Gastrocnemius medialis (tissue), 4 donors: ENCODE measurements at regions not wholly inside any gene's neighbourhood (a gene's known extent, or its start where the extent isn't known, plus 50 kb on each side); places are given as distances from the start of the nearest gene placed in this dataset.

Source experiments
- ATAC-seq, 2 donors: fragments of 150-250 bp; one replicate each; pipeline ENCODE4 v1.9.1; 2016
- DNase-seq, 2 donors: peaks; one replicate each; pipeline ENCODE4 v3.0.0-alpha.2; 2019
- H3K27ac ChIP-seq, 4 donors: fragments of 200-600 bp; sonication (generic); 1 replicate in 1 of 4; 2 replicates in 3 of 4; pipeline ENCODE4 v1.5.1; 2016 to 2018; ENCODE audit warnings: mild to moderate bottlenecking in 2 of 4, moderate library complexity in 1 of 4
- H3K27me3 ChIP-seq, 3 donors: fragments of 200-600 bp; sonication (generic) in 2 of 3; 1 replicate in 1 of 3; 2 replicates in 2 of 3; pipeline versions ENCODE4 v1.5.1 to v1.6.0; 2016 to 2019; ENCODE audit warnings: mild to moderate bottlenecking in 1 of 3, moderate library complexity in 1 of 3
- H3K36me3 ChIP-seq, 2 donors: fragments of 200-600 bp; sonication (generic) in 1 of 2; one replicate each; pipeline ENCODE4 v1.5.1; 2017 to 2018
- H3K4me1 ChIP-seq, 2 donors: fragments of 200-600 bp; sonication (generic) in 1 of 2; one replicate each; pipeline ENCODE4 v1.5.1; 2016 to 2017; ENCODE audit warnings: mild to moderate bottlenecking in 2 of 2
- H3K4me3 ChIP-seq, 4 donors: fragments of 200-600 bp; sonication (generic) in 3 of 4; 1 replicate in 1 of 4; 2 replicates in 3 of 4; pipeline ENCODE4 v1.5.1; 2016 to 2019; ENCODE audit warnings: mild to moderate bottlenecking in 2 of 4
- H3K9me3 ChIP-seq, 3 donors: fragments of 200-600 bp; sonication (generic) in 2 of 3; 1 replicate in 1 of 3; 2 replicates in 2 of 3; pipeline ENCODE4 v1.5.1; 2016 to 2019
- POLR2A ChIP-seq, 2 donors: fragments of 450-650 bp; IDR thresholded peaks; one replicate each; pipeline ENCODE4 v1.6.1; 2017; ENCODE audit warnings: antibody characterized with exemption in 2 of 2, mild to moderate bottlenecking in 2 of 2, moderate library complexity in 2 of 2
- in situ Hi-C, 4 donors: fragments of 200-750 bp; cut with MboI; loops; one replicate each; pipeline versions ENCODE4 v1.15.0 to v1.8.0; 2017; ENCODE audit warnings: low sequenced_read_pairs in 4 of 4
- intact Hi-C: fragments of 100-400 bp; cut with DNase I; formaldehyde crosslinking; loops from one replicate; pipeline ENCODE4 v1.15.1; 2023; ENCODE audit warnings: low total_unique reads
- TF ChIP-seq, protein P1 (sequence below), 5 experiments: fragments of 450-650 bp in 3 of 5; fragments of 200-600 bp in 2 of 5; sonication (generic) in 2 of 5; IDR thresholded peaks in 4 of 5; conservative IDR thresholded peaks in 1 of 5; 1 replicate in 4 of 5; 2 replicates in 1 of 5; pipeline ENCODE4 v1.5.1; 2016 to 2019; ENCODE audit warnings: antibody characterized with exemption in 5 of 5, mild to moderate bottlenecking in 3 of 5, moderate library complexity in 3 of 5

DNA sequence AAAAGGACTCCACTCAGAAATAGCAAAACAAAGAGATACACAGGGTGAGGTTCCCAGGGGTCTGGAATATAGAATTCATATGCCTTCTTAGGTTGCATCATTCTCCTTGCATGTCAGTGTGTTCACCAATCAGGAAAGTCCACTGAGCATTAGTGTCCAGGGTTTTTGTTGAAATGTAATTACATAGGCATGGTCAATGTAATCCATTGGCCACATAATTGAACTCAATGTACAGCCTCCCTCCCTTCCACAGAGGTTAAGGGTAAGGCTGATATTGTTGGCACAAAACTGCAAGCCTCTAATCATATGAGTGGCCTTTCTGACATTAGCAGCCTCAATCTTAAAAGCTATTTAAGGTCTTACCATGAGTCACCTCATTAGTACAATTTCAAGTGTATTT lies 736.1 kb upstream of the VSTM2A start:
- Histone ChIP-seq H3K36me3 (no peaks in the 10 kb centered on the region), H3K27ac (no peak overlapping the region), H3K4me1 (no peaks in the 10 kb centered on the region), H3K4me3 (no peak overlapping the region), H3K9me3 (no peaks in the 10 kb centered on the region), H3K27me3 (no peaks in the 10 kb centered on the region)
- no peak for DNase-seq
- TF ChIP-seq, protein P1, sequence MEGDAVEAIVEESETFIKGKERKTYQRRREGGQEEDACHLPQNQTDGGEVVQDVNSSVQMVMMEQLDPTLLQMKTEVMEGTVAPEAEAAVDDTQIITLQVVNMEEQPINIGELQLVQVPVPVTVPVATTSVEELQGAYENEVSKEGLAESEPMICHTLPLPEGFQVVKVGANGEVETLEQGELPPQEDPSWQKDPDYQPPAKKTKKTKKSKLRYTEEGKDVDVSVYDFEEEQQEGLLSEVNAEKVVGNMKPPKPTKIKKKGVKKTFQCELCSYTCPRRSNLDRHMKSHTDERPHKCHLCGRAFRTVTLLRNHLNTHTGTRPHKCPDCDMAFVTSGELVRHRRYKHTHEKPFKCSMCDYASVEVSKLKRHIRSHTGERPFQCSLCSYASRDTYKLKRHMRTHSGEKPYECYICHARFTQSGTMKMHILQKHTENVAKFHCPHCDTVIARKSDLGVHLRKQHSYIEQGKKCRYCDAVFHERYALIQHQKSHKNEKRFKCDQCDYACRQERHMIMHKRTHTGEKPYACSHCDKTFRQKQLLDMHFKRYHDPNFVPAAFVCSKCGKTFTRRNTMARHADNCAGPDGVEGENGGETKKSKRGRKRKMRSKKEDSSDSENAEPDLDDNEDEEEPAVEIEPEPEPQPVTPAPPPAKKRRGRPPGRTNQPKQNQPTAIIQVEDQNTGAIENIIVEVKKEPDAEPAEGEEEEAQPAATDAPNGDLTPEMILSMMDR (IDR thresholded peaks at IDR 0.05 in 4 of 5, conservative IDR thresholded peaks at IDR 0.05 in 1 of 5) = no peak
- no peak for TF ChIP-seq POLR2A (IDR thresholded peaks at IDR 0.05)
- in situ Hi-C loops = no loop called here
- intact Hi-C loops = no loop called here
- no peak for ATAC-seq

DNA sequence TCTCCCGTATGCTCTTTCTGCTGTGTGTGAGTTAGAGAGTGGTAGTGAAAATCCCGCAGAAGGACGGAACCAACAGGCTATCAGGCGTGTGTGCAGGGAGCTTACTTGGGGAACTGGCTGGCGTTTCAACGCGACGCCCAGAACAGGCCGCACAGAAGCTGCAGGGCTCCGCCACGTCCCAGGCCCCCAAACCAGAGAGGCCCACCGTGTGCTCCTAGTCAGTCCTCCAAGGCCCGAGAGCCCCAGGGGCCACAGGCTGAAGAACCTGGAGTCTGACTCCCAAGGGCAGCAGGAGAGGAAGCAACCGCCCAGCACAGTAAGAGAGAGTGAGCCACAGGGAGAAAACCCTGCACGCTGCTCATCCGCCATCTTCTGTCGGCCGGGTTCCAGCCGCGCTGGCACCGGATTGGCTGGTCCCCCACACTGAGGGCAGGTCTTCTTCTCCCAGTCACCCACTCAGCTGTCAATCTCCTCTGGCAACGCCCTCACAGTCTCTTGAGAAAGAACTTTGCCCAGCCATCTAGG lies 730.6 kb upstream of the VSTM2A start:
- intact Hi-C loops = no loop called here
- H3K4me3 ChIP-seq = no peak overlapping the region

DNA sequence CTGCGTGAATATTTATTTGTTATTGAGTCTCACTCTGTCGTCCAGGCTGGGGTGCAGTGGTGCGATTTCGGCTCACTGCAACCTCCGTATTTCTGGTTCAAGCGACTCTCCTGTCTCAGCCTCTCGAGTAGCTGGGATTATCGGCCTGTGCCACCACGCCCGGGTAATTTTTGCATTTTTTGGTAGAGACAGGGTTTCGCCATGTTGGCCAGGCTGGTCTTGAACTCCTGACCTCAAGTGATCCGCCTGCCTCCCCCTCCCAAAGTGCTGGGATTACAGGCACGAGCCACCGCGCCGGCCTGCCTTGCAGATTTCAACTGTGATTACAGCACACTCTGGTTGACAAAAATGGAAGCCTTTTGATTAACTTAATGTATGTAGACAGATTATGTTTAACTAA lies 730.0 kb upstream of the VSTM2A start:
- Histone ChIP-seq H3K9me3 (no peaks in the 10 kb centered on the region), H3K27ac (no peak overlapping the region), H3K4me1 (no peaks in the 10 kb centered on the region), H3K36me3 (no peaks in the 10 kb centered on the region), H3K27me3 (no peaks in the 10 kb centered on the region), H3K4me3 (no peak overlapping the region)
- no peak for ATAC-seq
- no peak for DNase-seq
- no peak for TF ChIP-seq POLR2A (IDR thresholded peaks at IDR 0.05)
- TF ChIP-seq, protein P1 (IDR thresholded peaks at IDR 0.05 in 4 of 5, conservative IDR thresholded peaks at IDR 0.05 in 1 of 5) = no peak
- intact Hi-C loops (no loop called here), in situ Hi-C loops (no loop called here)

More for the DNA sequence above, 730.6 kb upstream of the VSTM2A start:
- Histone ChIP-seq H3K9me3 (no peaks in the 10 kb centered on the region), H3K27me3 (no peaks in the 10 kb centered on the region), H3K27ac (no peak overlapping the region), H3K36me3 (no peaks in the 10 kb centered on the region), H3K4me1 (no peaks in the 10 kb centered on the region)
- in situ Hi-C loops = no loop called here
- ATAC-seq (no peak), DNase-seq (no peak)
- TF ChIP-seq, protein P1 (IDR thresholded peaks at IDR 0.05 in 4 of 5, conservative IDR thresholded peaks at IDR 0.05 in 1 of 5) = no peak

DNA sequence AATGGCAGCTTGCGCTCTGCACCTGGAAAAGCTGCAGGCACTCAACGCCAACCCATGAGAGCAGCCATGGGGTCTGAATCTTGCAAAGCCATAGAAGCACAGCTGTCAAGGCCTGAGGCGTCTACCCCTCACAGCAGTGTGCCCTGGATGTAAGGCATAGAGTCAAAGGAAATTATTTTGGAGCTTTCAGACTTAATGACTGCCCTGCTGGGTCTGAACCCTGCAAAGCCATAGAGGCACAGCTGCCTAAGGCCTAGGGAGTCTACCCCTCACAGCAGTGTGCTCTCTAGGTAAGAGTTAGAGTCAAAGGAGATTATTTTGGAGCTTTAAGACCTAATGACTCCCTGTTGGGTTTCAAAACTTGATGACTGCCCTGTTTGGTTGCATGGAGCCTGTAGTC lies 706.9 kb upstream of the VSTM2A start:
- ATAC-seq = no peak
- TF ChIP-seq, protein P1 (IDR thresholded peaks at IDR 0.05 in 4 of 5, conservative IDR thresholded peaks at IDR 0.05 in 1 of 5) = no peak
- no peak for TF ChIP-seq POLR2A (IDR thresholded peaks at IDR 0.05)
- Histone ChIP-seq H3K4me1 (no peaks in the 10 kb centered on the region), H3K4me3 (no peak overlapping the region), H3K36me3 (no peaks in the 10 kb centered on the region), H3K27me3 (no peaks in the 10 kb centered on the region), H3K27ac (no peak overlapping the region), H3K9me3 (no peaks in the 10 kb centered on the region)
- intact Hi-C loops (no loop called here), in situ Hi-C loops (no loop called here)
- no peak for DNase-seq

DNA sequence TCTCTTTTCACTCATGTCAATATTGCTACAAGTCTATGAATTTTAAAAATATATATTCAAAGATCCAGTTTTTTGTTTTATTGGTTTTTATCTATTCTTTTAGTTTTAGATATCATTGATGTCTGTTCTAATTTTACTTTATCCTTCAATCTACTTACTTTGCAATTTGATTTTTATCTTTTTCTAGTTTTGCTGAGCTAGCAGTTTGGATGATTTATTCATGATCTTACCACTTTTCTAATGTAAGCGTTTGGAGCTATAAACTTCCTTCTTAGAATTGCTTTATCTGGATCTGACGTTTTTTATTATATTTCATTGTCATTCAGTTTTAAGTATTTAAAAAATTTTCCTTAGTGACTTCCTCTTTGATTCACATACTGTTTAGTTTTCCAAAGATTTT lies 664.5 kb upstream of the VSTM2A start:
- no peak for ATAC-seq
- TF ChIP-seq, protein P1 (IDR thresholded peaks at IDR 0.05 in 4 of 5, conservative IDR thresholded peaks at IDR 0.05 in 1 of 5) = no peak
- TF ChIP-seq POLR2A (IDR thresholded peaks at IDR 0.05) = no peak
- no peak overlapping the region for H3K27ac ChIP-seq
- in situ Hi-C loops = no loop called here
- H3K4me1 ChIP-seq = no peaks in the 10 kb centered on the region
- intact Hi-C loops = no loop called here
- H3K9me3 ChIP-seq = no peaks in the 10 kb centered on the region
- H3K4me3 ChIP-seq = no peak overlapping the region
- H3K27me3 ChIP-seq = no peaks in the 10 kb centered on the region
- no peaks in the 10 kb centered on the region for H3K36me3 ChIP-seq
- no peak for DNase-seq
